NCI-H187 treated with DMSO at 0.1 percent for 48 hours (cell line): ENCODE measurements at regions not wholly inside any gene's neighbourhood (a gene's known extent, or its start where the extent isn't known, plus 50 kb on each side); places are given as distances from the start of the nearest gene placed in this dataset.

Experiments used
- DNase-seq: peaks from one replicate; lab custom pipeline; 2025; lab: John Stamatoyannopoulos, UW

DNA sequence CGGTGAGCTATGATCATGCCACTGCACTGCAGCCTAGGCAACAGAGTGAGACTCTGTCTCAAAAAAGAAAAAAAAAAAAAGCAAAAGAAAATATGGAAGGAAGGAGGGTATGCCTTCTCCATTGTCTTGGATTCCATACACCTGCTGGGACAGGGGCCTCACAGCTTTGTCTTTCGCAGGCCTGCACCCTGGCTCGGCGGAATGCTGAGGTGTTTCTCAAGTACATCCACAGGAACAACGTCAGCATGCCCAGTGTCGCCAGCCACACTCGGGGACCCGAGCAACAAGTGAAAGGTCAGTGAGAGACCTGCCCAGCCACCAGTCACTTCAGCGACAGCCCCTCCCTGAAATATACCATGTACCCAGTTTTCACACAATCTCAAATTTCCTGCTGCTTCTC lies 288.5 kb upstream of the UMPS start:
- DNase-seq: no peak

- no peak for DNase-seq
Observed at GRCh38 chr3:124442463-124442862, 287.8 kb upstream of the UMPS start.

DNA sequence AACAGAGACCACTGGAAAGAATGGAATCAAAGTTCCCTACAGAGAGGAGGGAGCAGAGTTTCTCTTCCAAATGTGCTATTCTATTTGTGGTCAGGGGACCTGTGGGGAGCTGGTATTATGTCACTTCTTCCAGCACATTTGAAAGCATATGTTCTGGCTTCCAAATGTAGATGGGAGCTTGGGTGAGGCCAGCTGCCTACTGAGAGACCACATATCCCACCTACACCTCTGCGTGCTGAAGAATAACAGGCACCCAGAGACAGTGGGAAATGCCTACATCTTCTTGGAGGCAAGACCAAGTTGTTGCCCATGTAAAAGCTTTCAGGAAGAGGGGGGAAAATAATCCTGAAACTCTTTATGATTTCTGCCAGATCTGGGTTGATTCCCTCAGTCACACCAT lies 286.8 kb upstream of the UMPS start:
- DNase-seq: no peak

DNA sequence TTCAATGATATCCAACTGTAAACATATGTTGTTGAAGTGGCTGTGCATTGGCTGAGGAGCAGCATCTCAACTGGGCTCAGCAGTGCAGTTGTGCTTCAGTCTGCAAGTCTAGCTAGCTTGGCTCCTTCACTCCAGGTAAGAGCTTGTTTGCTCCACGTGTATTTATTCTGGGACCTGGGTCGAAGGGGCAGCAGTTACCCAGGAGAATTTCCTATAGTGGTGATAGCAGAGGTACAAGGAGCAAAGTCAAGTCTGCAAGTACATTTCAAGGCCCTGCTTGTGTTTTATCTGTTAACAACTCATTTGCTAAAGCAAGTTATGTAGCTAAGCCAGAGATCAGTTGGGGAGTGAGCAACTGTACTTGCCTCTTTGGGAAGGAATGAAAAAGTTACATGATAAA lies 286.2 kb upstream of the UMPS start:
- DNase-seq: no peak

GRCh38 chr3:124444896-124445295 lies 285.4 kb upstream of the UMPS start:
- DNase-seq: no peak

- DNase-seq: no peak
Observed at GRCh38 chr3:124447845-124448244, 282.4 kb upstream of the UMPS start.

DNA sequence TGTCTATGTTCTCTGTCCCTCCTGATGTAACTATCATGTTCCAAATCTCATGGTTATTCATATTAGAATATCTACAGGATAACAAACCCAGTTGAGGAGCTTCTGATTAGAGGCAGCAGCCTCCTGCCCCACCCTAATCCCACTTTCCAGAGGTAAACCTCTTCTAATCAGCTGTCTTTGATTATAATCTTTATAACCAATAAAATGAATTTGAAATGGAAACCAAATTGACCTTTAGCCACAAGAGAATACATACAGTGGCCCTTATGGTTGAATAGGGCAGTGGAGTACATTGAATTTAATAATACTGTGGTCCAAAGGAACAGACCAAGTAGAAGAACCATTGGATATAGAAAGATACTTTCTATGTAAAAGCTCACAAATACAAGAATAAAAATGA lies 281.3 kb upstream of the UMPS start:
- no peak for DNase-seq

DNA sequence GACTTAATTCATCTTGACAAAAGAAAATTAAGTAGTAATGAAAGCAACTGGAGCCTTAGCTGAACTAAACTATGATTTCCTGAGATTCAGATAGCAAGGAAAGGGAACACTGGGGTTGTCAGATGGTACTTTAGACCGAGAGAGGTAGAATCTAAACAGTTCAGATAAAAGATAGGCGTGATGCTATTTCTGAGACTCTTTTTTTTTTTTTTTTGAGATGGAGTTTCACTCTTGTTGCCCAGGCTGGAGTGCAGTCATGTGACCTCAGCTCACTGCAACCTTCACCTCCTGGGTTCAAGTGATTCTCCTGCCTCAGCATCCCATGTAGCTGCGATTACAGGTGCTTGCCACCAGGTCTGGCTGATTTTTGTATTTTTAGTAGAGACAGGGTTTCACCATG lies 279.9 kb upstream of the UMPS start:
- DNase-seq: no peak

DNA sequence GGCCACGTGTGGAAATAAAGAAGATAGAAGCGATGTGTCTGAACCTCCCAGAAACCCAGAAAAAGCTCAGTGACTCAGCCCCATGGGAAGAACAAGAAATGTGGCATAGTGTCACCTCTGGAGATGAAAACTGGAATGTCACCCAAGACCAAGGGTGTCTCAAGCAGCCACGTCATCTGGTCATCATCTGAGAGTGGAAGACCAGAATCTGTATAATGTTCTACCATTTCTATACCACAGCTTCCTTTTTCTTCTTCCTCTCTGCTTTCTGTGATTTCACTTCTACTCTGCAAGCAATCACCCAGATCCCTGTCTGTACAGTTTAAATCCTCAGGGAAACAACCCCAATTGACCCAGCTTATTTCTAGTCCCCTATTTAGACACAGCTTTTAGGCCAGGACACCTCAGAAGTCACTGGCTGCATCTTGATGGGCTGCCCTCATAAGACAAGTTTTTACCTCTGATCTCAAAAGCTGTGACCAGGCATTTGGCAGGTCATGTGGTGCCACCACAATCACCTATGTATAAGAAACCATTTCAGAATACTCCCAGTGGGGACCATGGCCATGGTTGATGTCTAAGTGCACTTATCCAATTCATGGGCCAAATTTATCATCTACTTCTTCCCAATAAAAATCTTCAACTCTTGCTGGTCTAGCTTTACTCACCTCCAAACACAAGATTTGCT lies 278.5 kb upstream of the UMPS start:
- DNase-seq: no peak

DNA sequence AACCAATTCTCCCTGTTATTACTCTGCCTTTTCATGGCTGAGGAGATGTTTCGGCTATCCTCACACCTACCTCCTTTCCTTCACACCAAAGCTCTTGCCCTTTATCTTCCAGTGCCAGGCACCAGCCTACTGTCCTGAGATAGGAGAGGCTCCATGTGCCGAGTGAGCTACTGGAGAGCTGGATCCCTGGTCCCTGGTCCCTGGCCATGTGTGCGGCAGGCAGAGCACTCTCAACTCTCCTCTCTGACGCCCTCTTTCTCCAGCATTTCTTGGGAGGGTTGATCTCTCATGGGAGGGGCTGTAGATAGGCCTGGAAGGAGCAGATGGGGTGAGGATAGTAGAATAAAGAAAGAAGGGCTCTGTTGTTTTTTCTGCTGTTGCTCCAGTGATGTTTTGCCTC lies 277.1 kb upstream of the UMPS start:
- DNase-seq: no peak

DNA sequence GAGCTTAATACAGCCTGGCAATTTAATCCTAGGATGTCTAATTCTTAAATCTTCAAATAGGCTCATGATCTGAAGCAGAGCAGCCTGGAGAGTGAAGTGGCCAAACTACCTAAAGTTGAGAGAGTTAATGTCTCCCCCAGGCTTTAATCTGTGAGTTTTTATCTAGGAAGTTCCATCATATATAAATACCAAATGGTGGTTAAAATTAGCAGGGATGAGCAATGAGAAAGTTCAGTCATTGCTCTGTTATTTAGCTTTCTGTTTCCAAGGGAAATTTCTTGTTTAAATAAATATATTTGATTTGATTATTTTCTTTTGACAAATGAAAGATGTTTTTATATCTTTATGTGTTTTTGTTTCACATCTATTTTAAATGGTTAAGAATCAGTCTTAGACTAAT lies 274.4 kb upstream of the UMPS start:
- DNase-seq: no peak

DNA sequence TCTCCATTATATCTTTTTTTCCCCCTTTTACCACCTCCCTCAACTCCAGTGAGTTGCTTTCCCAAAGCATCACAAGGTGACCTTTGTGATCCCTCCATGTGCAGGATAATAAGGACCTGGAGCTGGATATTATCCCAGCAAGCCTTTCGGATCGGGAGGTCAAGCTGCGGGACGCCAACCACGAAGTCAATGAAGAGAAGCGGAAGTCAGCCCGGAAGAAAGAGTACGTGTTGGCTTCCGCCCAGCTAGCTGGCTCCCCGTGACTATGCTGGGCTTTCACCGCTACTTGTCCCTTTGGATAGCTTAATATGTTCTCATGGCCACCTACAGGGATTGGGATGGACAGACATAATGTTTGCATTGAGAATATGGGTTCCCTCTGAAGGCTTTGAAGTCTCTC lies 273.7 kb upstream of the UMPS start:
- DNase-seq: no peak

DNA sequence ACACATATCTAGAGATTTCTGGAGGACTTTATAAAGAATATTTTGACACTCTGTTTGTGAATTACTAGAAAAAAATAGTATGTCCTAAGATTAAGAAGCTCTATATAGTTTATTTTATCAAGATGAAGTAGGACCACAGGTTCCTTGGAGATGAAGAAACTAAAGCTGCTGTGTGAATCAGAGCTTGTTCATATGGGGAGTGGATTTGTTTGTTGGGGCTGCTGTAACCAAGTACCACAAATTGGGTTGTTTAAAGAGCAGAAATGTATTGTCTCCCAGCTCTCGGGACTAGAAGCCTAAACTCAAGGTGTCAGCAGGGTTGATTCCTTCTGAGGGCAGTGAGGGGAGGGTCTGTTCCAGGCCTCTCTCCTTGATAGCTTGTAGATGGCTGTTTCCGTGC lies 270.6 kb upstream of the UMPS start:
- DNase-seq: no peak

GRCh38 chr3:124461126-124461525 lies 269.1 kb upstream of the UMPS start:
- no peak for DNase-seq

DNA sequence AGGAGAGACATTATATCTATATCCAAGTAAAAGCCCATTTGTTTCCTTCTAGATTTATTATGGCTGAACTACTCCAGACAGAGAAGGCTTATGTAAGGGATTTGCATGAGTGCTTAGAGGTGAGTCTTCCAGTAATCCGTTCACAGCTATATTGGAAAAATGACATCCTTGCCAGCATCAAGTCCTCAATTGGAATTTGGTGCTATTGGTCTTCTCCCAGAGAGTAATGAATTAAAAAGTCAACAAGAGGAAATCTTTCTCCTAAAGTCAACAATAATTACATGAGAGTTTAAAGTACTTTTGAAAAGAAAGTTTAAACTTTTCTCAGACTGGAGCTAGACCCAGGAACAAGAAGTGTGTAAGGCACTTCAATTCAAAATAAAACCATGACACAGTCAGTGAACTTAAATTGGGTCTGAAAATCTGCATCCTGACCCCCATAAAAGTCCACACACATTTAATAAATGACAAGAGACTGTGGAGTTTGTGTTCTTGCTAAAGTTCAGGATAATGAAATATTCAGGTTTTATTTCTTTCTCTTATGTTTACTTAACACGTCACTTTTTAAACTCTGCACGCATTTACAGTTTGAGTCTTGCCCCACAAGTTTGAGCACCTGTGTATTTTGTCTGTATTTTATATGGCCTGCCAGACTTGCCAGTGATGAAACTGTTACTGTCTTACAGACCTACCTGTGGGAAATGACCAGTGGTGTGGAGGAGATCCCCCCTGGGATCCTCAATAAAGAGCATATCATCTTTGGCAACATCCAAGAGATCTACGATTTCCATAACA lies 268.2 kb upstream of the UMPS start:
- DNase-seq: no peak

- DNase-seq: no peak
Observed at GRCh38 chr3:124463234-124463633, 267.0 kb upstream of the UMPS start.

DNA sequence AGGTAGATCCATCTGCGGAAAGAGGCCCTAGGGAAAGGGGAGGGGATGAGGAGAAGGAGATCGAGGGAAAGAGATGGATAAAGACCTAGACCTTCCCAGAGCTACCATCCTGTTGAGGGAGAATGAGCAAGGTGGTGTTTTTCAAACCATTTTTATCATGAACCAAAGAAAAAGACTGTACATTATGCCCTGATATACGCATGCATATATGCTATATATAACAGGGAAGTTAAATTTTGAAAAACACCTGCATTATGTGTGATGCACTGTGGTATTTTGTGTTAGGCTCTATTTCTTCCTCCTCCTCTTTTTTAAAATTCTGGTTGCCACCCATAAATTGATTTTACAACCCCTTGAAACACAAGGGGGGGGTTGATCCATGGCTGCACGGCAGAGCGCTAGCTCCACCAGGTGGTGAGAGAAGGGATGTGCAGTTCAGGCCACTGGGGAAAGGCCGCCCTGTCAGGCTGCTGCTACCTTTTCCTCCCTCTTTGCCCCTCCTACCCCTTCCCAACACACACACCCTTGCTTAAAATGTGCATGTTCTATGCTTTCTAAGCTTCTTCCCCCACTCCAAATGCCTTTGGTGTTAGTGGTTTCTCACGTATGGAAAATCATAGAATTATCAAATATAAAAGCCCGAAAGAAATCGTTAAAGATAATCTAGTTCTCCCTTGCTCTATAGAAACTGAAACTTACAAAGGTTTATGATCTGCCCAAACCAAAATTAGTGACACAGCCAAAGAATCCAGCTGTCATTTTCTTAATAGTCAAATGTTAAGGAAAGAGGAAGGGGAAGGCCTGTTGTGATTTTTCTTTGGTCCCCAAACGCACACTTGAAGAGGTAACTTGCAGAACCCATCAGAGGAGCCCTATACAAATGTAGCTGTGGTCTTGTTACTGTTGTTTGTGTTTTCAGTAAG lies 262.0 kb upstream of the UMPS start:
- DNase-seq: no peak

- no peak for DNase-seq
Observed at GRCh38 chr3:124469555-124469954, 260.7 kb upstream of the UMPS start.

DNA sequence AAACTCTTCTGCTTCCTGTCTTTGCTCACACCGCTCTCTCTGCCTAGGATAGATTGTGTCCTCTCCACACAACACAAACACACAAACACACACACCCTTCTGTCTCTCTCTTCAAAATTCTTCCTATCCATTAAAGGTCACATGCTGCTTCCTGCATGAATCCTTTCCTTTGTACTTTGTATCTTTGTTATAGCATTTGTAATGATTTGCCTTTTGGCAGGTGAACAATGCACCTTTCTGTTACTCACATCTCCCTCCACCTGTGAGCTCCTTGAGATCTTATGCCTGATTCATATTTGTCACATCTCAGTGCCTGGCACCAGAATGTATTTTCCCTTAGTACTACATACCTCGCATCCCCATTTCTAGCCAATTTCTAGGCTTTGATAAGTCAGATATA lies 251.4 kb upstream of the UMPS start:
- DNase-seq: no peak

- DNase-seq: no peak
Observed at GRCh38 chr3:124483915-124484470, 246.3 kb upstream of the UMPS start.

DNA sequence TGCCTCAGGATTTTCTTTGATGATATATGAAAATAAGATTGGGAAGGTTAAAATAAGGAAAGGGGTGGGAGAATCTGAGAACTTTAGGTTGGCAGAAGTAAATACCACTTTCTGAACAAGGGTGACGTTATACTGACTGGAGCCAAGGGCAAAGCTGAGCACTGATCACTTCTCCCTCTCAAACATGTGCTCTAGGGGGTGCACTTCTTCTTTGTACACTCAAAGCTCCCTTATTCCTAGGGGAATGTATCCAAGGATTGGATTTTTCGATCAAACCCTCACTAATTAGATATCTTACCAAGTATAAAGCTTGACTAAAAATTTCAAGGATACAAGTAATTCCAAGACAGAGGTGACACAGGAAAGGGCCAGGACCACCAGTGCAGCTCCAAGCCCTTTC lies 243.9 kb upstream of the UMPS start:
- DNase-seq: no peak

DNA sequence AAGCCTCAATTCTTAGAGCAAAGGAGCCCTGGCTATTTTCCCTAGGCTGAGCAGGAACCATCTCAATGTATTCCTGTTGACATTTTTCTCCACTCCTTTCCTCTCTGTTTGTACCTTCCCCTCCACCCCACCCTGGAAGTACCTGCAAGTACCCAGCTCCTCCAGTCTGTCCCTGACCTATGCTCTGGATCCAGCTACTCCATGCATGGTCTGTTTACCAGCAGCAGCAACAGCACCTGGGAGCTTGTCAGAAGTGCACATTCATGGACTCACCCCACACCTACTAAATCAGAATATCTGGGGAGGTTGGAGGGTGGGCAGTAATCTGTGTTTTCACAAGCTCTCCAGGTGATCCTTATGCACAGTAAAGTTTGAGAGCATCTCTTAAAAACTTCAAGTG lies 240.7 kb upstream of the UMPS start:
- no peak for DNase-seq
